Epidermal melanocyte (primary cell): ENCODE measurements at regions not wholly inside any gene's neighbourhood (a gene's known extent, or its start where the extent isn't known, plus 50 kb on each side); places are given as distances from the start of the nearest gene placed in this dataset.
"Not testable (repeated sequence)": the region's sequence is repeated elsewhere in the genome, so short reads cannot be mapped to it uniquely, and the experiment has no call there.

ENCODE experiments used
- DNase-seq: peaks from one replicate; pipeline ENCODE4 v3.0.0; 2011; ENCODE audit warnings: low spot score; ENCODE audit not compliant: insufficient read length

GRCh38 chr2:125353542-125353941 is 1302.4 kb upstream of the GYPC start:
- DNase-seq = not testable (repeated sequence)

- no peak for DNase-seq
Measured at GRCh38 chr2:125364192-125364983, 1291.6 kb upstream of the GYPC start.

GRCh38 chr2:125364984-125365265 is 1291.0 kb upstream of the GYPC start:
- DNase-seq = no peak

GRCh38 chr2:125371867-125372266 is 1284.1 kb upstream of the GYPC start:
- no peak for DNase-seq

GRCh38 chr2:125373293-125373692 is 1282.7 kb upstream of the GYPC start:
- DNase-seq = no peak

- no peak for DNase-seq
Measured at GRCh38 chr2:125386074-125386473, 1269.9 kb upstream of the GYPC start.

GRCh38 chr2:125397535-125398251 is 1258.3 kb upstream of the GYPC start:
- DNase-seq = no peak

GRCh38 chr2:125398738-125399524 is 1257.0 kb upstream of the GYPC start:
- no peak for DNase-seq

- DNase-seq = peak; percentile 16
Measured at GRCh38 chr2:125405816-125406215, 1250.1 kb upstream of the GYPC start.

GRCh38 chr2:125408874-125409538 is 1247.0 kb upstream of the GYPC start:
- DNase-seq = no peak

GRCh38 chr2:125418483-125418882 is 1237.5 kb upstream of the GYPC start:
- DNase-seq = no peak

GRCh38 chr2:125422198-125422770 is 1233.7 kb upstream of the GYPC start:
- not testable (repeated sequence) for DNase-seq

- no peak for DNase-seq
Measured at GRCh38 chr2:125424266-125424785, 1231.6 kb upstream of the GYPC start.

- no peak for DNase-seq
Measured at GRCh38 chr2:125427721-125428315, 1228.1 kb upstream of the GYPC start.

- no peak for DNase-seq
Measured at GRCh38 chr2:125444106-125444505, 1211.9 kb upstream of the GYPC start.

- no peak for DNase-seq
Measured at GRCh38 chr2:125445495-125445894, 1210.5 kb upstream of the GYPC start.

GRCh38 chr2:125450092-125450491 is 1205.9 kb upstream of the GYPC start:
- DNase-seq = no peak

- no peak for DNase-seq
Measured at GRCh38 chr2:125455110-125455509, 1200.8 kb upstream of the GYPC start.

- DNase-seq = no peak
Measured at GRCh38 chr2:125456693-125457363, 1199.1 kb upstream of the GYPC start.

GRCh38 chr2:125471963-125472362 is 1184.0 kb upstream of the GYPC start:
- DNase-seq = no peak
